ENCODE measurements at regions not wholly inside any gene's neighbourhood (a gene's known extent, or its start where the extent isn't known, plus 50 kb on each side); places are given as distances from the start of the nearest gene placed in this dataset.

GRCh38 chr4:63020661-63021060, 1388.6 kb downstream of the TECRL start:
- TF ChIP-seq CTCF (conservative IDR thresholded peaks at IDR 0.05 in 1 of 2, IDR thresholded peaks at IDR 0.05 in 1 of 2; ENCODE audit: extremely low read depth in 1 of 2, insufficient read depth in 1 of 2, low read depth in 1 of 2, low read length in 2 of 2) (no peak), EZH2 (IDR thresholded peaks at IDR 0.05; ENCODE audit: borderline replicate concordance, low read length) (no peak)
